ENCODE measurements at regions not wholly inside any gene's neighbourhood (a gene's known extent, or its start where the extent isn't known, plus 50 kb on each side); places are given as distances from the start of the nearest gene placed in this dataset.

GRCh38 chr4:129422277-129422676 is 326.3 kb downstream of the C4orf33 start:
- no peak for DNase-seq

- no peak for DNase-seq
These were observed 332.5 kb downstream of the C4orf33 start for GRCh38 chr4:129428454-129428853.

GRCh38 chr4:129429581-129430320 is 333.8 kb downstream of the C4orf33 start:
- DNase-seq: no peak

- no peak for DNase-seq
These were observed 341.4 kb downstream of the C4orf33 start for GRCh38 chr4:129437347-129437746.

GRCh38 chr4:129438456-129438981 is 342.6 kb downstream of the C4orf33 start:
- DNase-seq: no peak

- no peak for DNase-seq
These were observed 350.1 kb downstream of the C4orf33 start for GRCh38 chr4:129446074-129446473.

GRCh38 chr4:129453524-129454200 is 357.7 kb downstream of the C4orf33 start:
- DNase-seq: no peak

GRCh38 chr4:129455482-129455881 is 359.5 kb downstream of the C4orf33 start:
- DNase-seq: no peak

GRCh38 chr4:129468624-129469023 is 372.7 kb downstream of the C4orf33 start:
- DNase-seq: no peak

- no peak for DNase-seq
These were observed 378.7 kb downstream of the C4orf33 start for GRCh38 chr4:129474698-129475097.

GRCh38 chr4:129481107-129481506 is 385.2 kb downstream of the C4orf33 start:
- no peak for DNase-seq

- DNase-seq: no peak
These were observed 392.5 kb downstream of the C4orf33 start for GRCh38 chr4:129488427-129488826.

GRCh38 chr4:129490516-129490915 is 394.6 kb downstream of the C4orf33 start:
- no peak for DNase-seq

- DNase-seq: no peak
These were observed 402.7 kb downstream of the C4orf33 start for GRCh38 chr4:129498626-129499025.

- no peak for DNase-seq
These were observed 418.9 kb downstream of the C4orf33 start for GRCh38 chr4:129514852-129515251.

GRCh38 chr4:129515356-129515755 is 419.4 kb downstream of the C4orf33 start:
- no peak for DNase-seq

GRCh38 chr4:129526812-129527211 is 430.9 kb downstream of the C4orf33 start:
- DNase-seq: no peak

GRCh38 chr4:129531253-129531652 is 435.3 kb downstream of the C4orf33 start:
- DNase-seq: no peak

GRCh38 chr4:129532573-129532972 is 436.6 kb downstream of the C4orf33 start:
- no peak for DNase-seq

- no peak for DNase-seq
These were observed 447.3 kb downstream of the C4orf33 start for GRCh38 chr4:129543299-129543698.

GRCh38 chr4:129545599-129546278 is 449.8 kb downstream of the C4orf33 start:
- no peak for DNase-seq

GRCh38 chr4:129546531-129546930 is 450.6 kb downstream of the C4orf33 start:
- no peak for DNase-seq

- no peak for DNase-seq
These were observed 454.4 kb downstream of the C4orf33 start for GRCh38 chr4:129550281-129550785.
